Nephron progenitor cell (in vitro differentiated cells): ENCODE measurements at regions not wholly inside any gene's neighbourhood (a gene's known extent, or its start where the extent isn't known, plus 50 kb on each side); places are given as distances from the start of the nearest gene placed in this dataset.
"Not testable (repeated sequence)": the region's sequence is repeated elsewhere in the genome, so short reads cannot be mapped to it uniquely, and the experiment has no call there.

Experiments
- DNase-seq: peaks from one replicate; pipeline ENCODE4 v3.0.0; 2021
- H3K27ac Mint-ChIP-seq: 2 replicates; pipeline ENCODE4 v1.8.0; 2021; ENCODE audit warnings: mild to moderate bottlenecking, moderate library complexity, mixed read lengths
- H3K27me3 Mint-ChIP-seq: 2 replicates; pipeline ENCODE4 v1.8.0; 2021; ENCODE audit warnings: mild to moderate bottlenecking, low read depth, mixed read lengths; ENCODE audit not compliant: poor library complexity
- H3K36me3 Mint-ChIP-seq: 2 replicates; pipeline ENCODE4 v1.8.0; 2021; ENCODE audit warnings: low read depth, mixed read lengths
- H3K4me1 Mint-ChIP-seq: 2 replicates; pipeline ENCODE4 v1.8.0; 2021; ENCODE audit warnings: mixed read lengths
- H3K4me3 Mint-ChIP-seq: 2 replicates; pipeline ENCODE4 v1.8.0; 2021; ENCODE audit warnings: mild to moderate bottlenecking, moderate library complexity, mixed read lengths
- H3K9me3 Mint-ChIP-seq: 2 replicates; pipeline ENCODE4 v1.8.0; 2021; ENCODE audit warnings: mild to moderate bottlenecking, moderate library complexity, mixed read lengths
- CTCF ChIP-seq: fragments of 200-600 bp; sonication (generic); IDR thresholded peaks from 2 replicates; pipeline ENCODE4 v1.5.0; 2021; ENCODE audit warnings: antibody characterized with exemption

GRCh38 chr9:38488156-38488698 is 64.0 kb upstream of the IGFBPL1 start:
- Mint-ChIP-seq H3K4me3 (no peak overlapping the region), H3K27ac (no peak overlapping the region), H3K4me1 (peaks cover 34% of the 10 kb centered on the region), H3K9me3 (peaks cover 19% of the 10 kb centered on the region), H3K27me3 (peaks cover 8% of the 10 kb centered on the region), H3K36me3 (no peaks in the 10 kb centered on the region)
- no peak for DNase-seq
- no peak for TF ChIP-seq CTCF

GRCh38 chr9:38487418-38488155 is 63.3 kb upstream of the IGFBPL1 start:
- not testable (repeated sequence) for H3K27ac Mint-ChIP-seq, DNase-seq, H3K36me3 Mint-ChIP-seq, H3K4me3 Mint-ChIP-seq, H3K27me3 Mint-ChIP-seq
- Mint-ChIP-seq H3K4me1 (peaks cover 40% of the 10 kb centered on the region), H3K9me3 (peaks cover 19% of the 10 kb centered on the region)

GRCh38 chr9:38486837-38487236 is 62.6 kb upstream of the IGFBPL1 start:
- Mint-ChIP-seq H3K36me3 (no peaks in the 10 kb centered on the region), H3K9me3 (peaks cover 16% of the 10 kb centered on the region), H3K27me3 (peaks cover 5% of the 10 kb centered on the region), H3K4me1 (peaks cover 46% of the 10 kb centered on the region), H3K27ac (peak overlapping the region; percentile 17), H3K4me3 (no peak overlapping the region)
- TF ChIP-seq CTCF = no peak
- DNase-seq = no peak

DNA sequence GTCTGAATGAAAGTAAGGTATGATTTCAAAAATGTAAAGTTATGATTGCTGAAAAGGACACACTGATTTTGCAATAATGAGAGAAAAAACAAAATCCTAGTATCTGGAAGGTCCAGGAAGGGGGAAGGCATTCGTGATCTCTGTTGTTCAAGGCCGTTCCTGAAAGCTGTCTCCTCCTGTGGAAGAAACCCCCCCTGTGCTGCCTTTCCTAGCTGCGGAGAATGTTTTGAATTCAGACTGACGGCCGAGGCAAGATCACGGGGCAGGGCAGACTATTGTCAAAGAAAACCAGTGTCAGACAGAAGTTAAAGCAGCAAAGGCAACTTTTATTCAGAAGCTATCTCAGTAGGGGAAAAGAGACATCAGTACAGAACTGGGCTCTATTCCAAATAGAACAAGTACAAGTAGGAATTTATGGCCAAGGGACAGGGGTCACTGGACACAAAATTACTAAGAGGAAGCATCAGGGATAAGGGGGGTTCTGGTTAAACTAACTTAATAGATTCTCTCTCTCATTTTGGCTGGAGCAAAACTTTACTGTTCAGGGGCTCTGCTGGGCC is 61.9 kb upstream of the IGFBPL1 start:
- Mint-ChIP-seq H3K4me1 (peaks cover 46% of the 10 kb centered on the region), H3K27me3 (peaks cover 5% of the 10 kb centered on the region), H3K27ac (peak overlapping the region; percentile 68), H3K36me3 (no peaks in the 10 kb centered on the region), H3K4me3 (no peak overlapping the region), H3K9me3 (peaks cover 12% of the 10 kb centered on the region)
- DNase-seq = no peak
- TF ChIP-seq CTCF = no peak

DNA sequence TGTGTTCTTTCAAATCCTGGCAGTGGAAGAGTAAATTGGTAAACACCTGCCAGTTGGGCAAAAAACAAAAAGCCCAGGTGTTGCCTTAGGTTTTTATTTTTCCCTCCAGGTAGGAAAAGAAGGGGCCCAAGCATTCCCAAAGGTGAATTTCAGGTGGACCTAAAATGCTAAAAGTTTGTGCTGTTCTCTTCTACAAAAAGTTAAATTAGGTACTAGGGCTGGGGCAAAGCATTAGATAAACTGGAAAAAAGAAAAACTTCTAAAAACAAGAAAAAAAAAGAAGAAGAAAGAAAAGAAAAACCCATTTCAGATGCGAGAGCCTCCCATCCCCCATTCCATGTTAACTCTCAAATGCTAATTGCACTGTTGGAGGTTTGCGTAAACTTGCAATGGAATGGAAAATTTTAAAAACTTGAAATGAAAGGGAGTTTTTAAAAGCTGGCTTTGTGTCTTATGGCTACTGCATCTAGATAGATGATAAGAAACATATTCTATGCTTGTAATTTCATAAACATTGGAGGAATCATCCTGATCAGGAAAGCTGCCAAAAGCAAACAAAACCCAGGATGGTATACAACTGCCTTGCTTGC is 59.9 kb upstream of the IGFBPL1 start:
- not testable (repeated sequence) for H3K36me3 Mint-ChIP-seq, DNase-seq, H3K27ac Mint-ChIP-seq, H3K4me3 Mint-ChIP-seq, H3K27me3 Mint-ChIP-seq
- peaks cover 12% of the 10 kb centered on the region for H3K9me3 Mint-ChIP-seq
- H3K4me1 Mint-ChIP-seq = peaks cover 46% of the 10 kb centered on the region

DNA sequence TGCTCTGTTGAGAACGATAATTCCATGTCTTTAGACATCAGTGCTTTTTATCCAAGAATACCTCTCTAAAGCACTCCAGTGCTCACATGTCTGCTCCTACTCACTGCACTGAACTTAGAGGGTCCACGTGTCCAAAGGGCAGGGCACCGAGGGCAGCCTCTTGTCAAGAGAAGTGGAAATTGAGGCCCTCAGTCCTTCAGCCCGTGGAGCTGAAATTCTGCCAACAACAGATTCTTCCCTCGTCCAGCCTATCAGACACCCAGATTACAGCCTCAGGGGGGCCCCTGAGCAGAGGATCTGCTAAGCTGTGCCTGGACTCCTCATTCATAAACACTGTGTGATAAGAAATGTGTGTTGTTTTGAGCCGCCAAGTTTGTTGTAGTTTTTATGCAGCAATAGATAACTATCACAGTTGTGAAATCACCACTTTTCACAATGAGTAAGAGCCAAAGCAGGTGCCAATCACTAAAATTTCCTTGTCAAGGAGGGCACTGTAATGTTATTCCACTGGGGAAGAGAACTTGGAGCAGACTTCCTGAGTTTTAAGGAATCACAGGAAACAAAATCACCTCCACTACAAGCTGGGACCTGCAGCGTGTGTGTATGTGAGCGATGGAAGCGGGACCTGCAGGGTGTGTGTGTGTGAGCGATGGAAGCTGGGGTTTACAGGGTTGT is 58.8 kb upstream of the IGFBPL1 start:
- peak overlapping the region; percentile 0 for H3K4me3 Mint-ChIP-seq
- H3K4me1 Mint-ChIP-seq = peaks cover 46% of the 10 kb centered on the region
- no peaks in the 10 kb centered on the region for H3K36me3 Mint-ChIP-seq
- no peak for TF ChIP-seq CTCF
- DNase-seq = no peak
- H3K9me3 Mint-ChIP-seq = peaks cover 20% of the 10 kb centered on the region
- H3K27ac Mint-ChIP-seq = no peak overlapping the region
- H3K27me3 Mint-ChIP-seq = peaks cover 5% of the 10 kb centered on the region
